ENCODE measurements at regions not wholly inside any gene's neighbourhood (a gene's known extent, or its start where the extent isn't known, plus 50 kb on each side); places are given as distances from the start of the nearest gene placed in this dataset.

DNA sequence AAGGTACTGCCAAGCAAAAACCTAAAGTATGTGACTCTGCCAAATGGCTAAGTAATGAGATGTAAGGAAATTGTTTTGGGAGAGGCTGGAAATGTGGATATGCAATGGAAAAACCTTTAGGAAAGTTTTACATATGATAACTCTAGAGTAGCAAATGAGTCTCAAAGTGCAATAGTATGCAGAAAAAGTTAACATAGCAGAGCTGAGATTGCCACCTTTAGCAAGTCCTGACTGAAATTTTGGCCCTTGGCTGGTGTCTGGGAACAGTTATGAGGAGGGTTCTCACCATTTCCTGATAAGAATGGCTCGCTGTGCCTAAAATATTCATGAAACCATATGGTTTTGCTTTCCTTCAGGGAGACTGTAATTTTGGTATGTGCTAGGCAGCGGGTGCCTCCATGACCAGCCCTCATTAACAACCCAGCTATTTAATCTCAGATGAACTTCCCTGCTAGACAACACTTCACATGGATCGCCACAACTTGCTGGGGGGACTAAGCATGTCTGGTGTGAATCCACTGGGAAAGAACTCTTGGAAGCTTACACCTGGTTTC, 72.3 kb upstream of the ERBB4 start:
- TF ChIP-seq, protein P1, sequence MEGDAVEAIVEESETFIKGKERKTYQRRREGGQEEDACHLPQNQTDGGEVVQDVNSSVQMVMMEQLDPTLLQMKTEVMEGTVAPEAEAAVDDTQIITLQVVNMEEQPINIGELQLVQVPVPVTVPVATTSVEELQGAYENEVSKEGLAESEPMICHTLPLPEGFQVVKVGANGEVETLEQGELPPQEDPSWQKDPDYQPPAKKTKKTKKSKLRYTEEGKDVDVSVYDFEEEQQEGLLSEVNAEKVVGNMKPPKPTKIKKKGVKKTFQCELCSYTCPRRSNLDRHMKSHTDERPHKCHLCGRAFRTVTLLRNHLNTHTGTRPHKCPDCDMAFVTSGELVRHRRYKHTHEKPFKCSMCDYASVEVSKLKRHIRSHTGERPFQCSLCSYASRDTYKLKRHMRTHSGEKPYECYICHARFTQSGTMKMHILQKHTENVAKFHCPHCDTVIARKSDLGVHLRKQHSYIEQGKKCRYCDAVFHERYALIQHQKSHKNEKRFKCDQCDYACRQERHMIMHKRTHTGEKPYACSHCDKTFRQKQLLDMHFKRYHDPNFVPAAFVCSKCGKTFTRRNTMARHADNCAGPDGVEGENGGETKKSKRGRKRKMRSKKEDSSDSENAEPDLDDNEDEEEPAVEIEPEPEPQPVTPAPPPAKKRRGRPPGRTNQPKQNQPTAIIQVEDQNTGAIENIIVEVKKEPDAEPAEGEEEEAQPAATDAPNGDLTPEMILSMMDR (IDR thresholded peaks at IDR 0.05), result no peak
- no peak for TF ChIP-seq POLR2A (IDR thresholded peaks at IDR 0.05)
